Nephron progenitor cell (in vitro differentiated cells): ENCODE measurements at regions not wholly inside any gene's neighbourhood (a gene's known extent, or its start where the extent isn't known, plus 50 kb on each side); places are given as distances from the start of the nearest gene placed in this dataset.
"Not testable (repeated sequence)": the region's sequence is repeated elsewhere in the genome, so short reads cannot be mapped to it uniquely, and the experiment has no call there.

Experiments used
- DNase-seq: peaks from one replicate; pipeline ENCODE4 v3.0.0; 2021
- H3K27ac Mint-ChIP-seq: 2 replicates; pipeline ENCODE4 v1.8.0; 2021; ENCODE audit warnings: mild to moderate bottlenecking, moderate library complexity, mixed read lengths
- H3K27me3 Mint-ChIP-seq: 2 replicates; pipeline ENCODE4 v1.8.0; 2021; ENCODE audit warnings: mild to moderate bottlenecking, low read depth, mixed read lengths; ENCODE audit not compliant: poor library complexity
- H3K36me3 Mint-ChIP-seq: 2 replicates; pipeline ENCODE4 v1.8.0; 2021; ENCODE audit warnings: low read depth, mixed read lengths
- H3K4me1 Mint-ChIP-seq: 2 replicates; pipeline ENCODE4 v1.8.0; 2021; ENCODE audit warnings: mixed read lengths
- H3K4me3 Mint-ChIP-seq: 2 replicates; pipeline ENCODE4 v1.8.0; 2021; ENCODE audit warnings: mild to moderate bottlenecking, moderate library complexity, mixed read lengths
- H3K9me3 Mint-ChIP-seq: 2 replicates; pipeline ENCODE4 v1.8.0; 2021; ENCODE audit warnings: mild to moderate bottlenecking, moderate library complexity, mixed read lengths
- TF ChIP-seq, protein P1 (sequence below): fragments of 200-600 bp; sonication (generic); IDR thresholded peaks from 2 replicates; pipeline ENCODE4 v1.5.0; 2021; ENCODE audit warnings: antibody characterized with exemption

DNA sequence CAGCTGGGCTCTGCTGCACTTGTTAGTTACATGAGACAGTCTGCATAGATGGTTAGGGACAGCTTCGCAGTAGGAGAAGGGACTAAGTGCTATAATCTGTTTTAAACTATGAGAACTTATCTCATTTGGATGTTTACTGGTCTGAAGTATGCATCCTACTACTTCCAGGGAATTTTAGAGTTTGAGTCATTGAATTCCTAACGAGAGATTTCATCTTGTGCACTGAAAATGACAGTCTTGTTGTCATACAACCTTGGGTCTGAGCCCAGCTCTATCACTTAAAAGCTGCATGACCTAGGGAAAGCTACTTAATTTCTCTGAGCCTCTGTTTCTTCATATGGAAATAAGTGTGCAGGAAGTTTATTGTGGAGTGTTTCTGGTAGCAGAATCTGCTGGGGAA, 78.4 kb downstream of the TRIM43 start:
- H3K4me3 Mint-ChIP-seq, result no peak overlapping the region
- DNase-seq, result no peak
- no peak overlapping the region for H3K27ac Mint-ChIP-seq
- peaks cover 60% of the 10 kb centered on the region for H3K9me3 Mint-ChIP-seq
- H3K36me3 Mint-ChIP-seq, result no peaks in the 10 kb centered on the region
- H3K4me1 Mint-ChIP-seq, result peaks cover 24% of the 10 kb centered on the region
- peaks cover 6% of the 10 kb centered on the region for H3K27me3 Mint-ChIP-seq
- TF ChIP-seq, protein P1, sequence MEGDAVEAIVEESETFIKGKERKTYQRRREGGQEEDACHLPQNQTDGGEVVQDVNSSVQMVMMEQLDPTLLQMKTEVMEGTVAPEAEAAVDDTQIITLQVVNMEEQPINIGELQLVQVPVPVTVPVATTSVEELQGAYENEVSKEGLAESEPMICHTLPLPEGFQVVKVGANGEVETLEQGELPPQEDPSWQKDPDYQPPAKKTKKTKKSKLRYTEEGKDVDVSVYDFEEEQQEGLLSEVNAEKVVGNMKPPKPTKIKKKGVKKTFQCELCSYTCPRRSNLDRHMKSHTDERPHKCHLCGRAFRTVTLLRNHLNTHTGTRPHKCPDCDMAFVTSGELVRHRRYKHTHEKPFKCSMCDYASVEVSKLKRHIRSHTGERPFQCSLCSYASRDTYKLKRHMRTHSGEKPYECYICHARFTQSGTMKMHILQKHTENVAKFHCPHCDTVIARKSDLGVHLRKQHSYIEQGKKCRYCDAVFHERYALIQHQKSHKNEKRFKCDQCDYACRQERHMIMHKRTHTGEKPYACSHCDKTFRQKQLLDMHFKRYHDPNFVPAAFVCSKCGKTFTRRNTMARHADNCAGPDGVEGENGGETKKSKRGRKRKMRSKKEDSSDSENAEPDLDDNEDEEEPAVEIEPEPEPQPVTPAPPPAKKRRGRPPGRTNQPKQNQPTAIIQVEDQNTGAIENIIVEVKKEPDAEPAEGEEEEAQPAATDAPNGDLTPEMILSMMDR, result no peak

GRCh38 chr2:95670686-95671085, 78.9 kb downstream of the TRIM43 start:
- no peak overlapping the region for H3K27ac Mint-ChIP-seq
- H3K27me3 Mint-ChIP-seq, result peaks cover 6% of the 10 kb centered on the region
- no peak overlapping the region for H3K4me3 Mint-ChIP-seq
- no peaks in the 10 kb centered on the region for H3K36me3 Mint-ChIP-seq
- peaks cover 24% of the 10 kb centered on the region for H3K4me1 Mint-ChIP-seq
- TF ChIP-seq, protein P1, result no peak
- peaks cover 60% of the 10 kb centered on the region for H3K9me3 Mint-ChIP-seq
- no peak for DNase-seq

- H3K36me3 Mint-ChIP-seq, H3K27ac Mint-ChIP-seq, H3K27me3 Mint-ChIP-seq, H3K4me3 Mint-ChIP-seq, DNase-seq: not testable (repeated sequence)
- Mint-ChIP-seq H3K4me1 (peaks cover 24% of the 10 kb centered on the region), H3K9me3 (peaks cover 57% of the 10 kb centered on the region)
Measured at GRCh38 chr2:95671171-95671570, 79.4 kb downstream of the TRIM43 start.

GRCh38 chr2:95671992-95672391, 80.2 kb downstream of the TRIM43 start:
- peaks cover 53% of the 10 kb centered on the region for H3K9me3 Mint-ChIP-seq
- not testable (repeated sequence) for H3K27me3 Mint-ChIP-seq, H3K36me3 Mint-ChIP-seq, DNase-seq, H3K27ac Mint-ChIP-seq, H3K4me3 Mint-ChIP-seq
- H3K4me1 Mint-ChIP-seq, result peaks cover 24% of the 10 kb centered on the region

DNA sequence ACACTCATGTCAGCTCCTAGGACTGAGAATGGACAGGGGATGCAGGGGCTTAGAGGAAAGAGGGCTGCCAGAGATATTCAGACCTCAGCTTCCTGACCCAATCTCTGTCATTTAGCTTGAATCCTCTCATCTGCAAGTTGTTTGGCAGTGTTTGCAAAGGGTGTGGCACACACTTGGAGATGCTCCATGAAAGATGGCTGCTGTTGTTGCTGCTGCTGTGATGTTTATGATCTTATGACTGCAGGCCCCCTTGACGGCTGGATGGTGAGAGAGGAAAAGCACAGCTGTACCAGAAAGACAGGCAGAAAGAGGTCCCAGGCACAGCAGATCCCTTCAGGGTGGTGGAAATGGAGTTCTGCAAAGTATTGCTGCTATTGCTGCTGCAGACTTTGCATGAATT, 80.7 kb downstream of the TRIM43 start:
- H3K36me3 Mint-ChIP-seq, H3K4me3 Mint-ChIP-seq, H3K27ac Mint-ChIP-seq, H3K27me3 Mint-ChIP-seq, DNase-seq: not testable (repeated sequence)
- H3K4me1 Mint-ChIP-seq, result peaks cover 24% of the 10 kb centered on the region
- peaks cover 53% of the 10 kb centered on the region for H3K9me3 Mint-ChIP-seq

DNA sequence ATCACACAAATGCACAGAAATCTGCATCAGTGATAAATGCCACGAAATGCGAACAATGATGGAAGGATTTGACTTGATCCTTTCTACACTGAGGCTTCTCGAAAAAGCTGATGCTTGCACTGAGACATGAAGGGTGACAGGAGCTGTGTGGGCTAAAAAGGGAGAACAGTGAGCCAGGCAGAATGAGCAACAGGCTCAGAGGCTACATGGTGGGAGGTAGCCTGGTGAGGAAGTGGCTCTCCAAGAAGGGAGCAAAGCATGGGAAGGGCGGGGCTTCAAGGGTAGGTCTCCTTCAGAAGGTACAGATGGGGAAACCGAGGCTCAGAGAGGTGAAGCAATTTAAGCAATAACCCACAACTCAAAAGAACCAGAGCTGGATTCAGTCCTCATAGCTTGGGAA, 82.4 kb downstream of the TRIM43 start:
- peaks cover 52% of the 10 kb centered on the region for H3K9me3 Mint-ChIP-seq
- no peak for DNase-seq
- no peak overlapping the region for H3K27ac Mint-ChIP-seq
- peaks cover 3% of the 10 kb centered on the region for H3K27me3 Mint-ChIP-seq
- TF ChIP-seq, protein P1, result no peak
- H3K4me3 Mint-ChIP-seq, result no peak overlapping the region
- peaks cover 19% of the 10 kb centered on the region for H3K4me1 Mint-ChIP-seq
- no peaks in the 10 kb centered on the region for H3K36me3 Mint-ChIP-seq

DNA sequence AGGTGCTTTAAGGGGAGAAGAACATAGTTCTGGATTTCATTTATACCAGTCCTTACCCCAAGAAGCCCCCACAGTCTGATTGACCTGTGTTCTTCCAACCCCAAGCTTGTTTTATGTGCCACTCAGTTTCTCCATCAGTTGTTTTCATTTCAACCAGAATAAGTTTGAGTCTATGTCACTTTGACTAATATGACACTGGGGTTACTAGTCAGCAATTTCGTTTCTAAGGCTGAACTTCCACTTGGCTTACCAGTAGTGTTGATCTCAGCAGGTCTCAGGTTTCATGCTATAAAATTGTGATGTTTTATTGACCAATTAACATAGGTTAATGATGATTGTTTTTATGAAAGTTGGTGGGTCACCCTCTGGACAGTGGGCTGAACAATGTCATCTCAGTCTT, 84.8 kb downstream of the TRIM43 start:
- H3K4me1 Mint-ChIP-seq, DNase-seq, H3K36me3 Mint-ChIP-seq, H3K27ac Mint-ChIP-seq, H3K4me3 Mint-ChIP-seq, H3K27me3 Mint-ChIP-seq: not testable (repeated sequence)
- H3K9me3 Mint-ChIP-seq, result peaks cover 52% of the 10 kb centered on the region

- Mint-ChIP-seq H3K27me3 (peaks cover 3% of the 10 kb centered on the region), H3K4me1 (peaks cover 4% of the 10 kb centered on the region), H3K4me3 (no peak overlapping the region), H3K36me3 (no peaks in the 10 kb centered on the region), H3K27ac (no peak overlapping the region), H3K9me3 (peaks cover 58% of the 10 kb centered on the region)
- TF ChIP-seq, protein P1, result no peak
- DNase-seq, result no peak
Measured at GRCh38 chr2:95677346-95677745, 85.5 kb downstream of the TRIM43 start.

GRCh38 chr2:95677833-95678232, 86.0 kb downstream of the TRIM43 start:
- H3K4me1 Mint-ChIP-seq, DNase-seq, H3K27ac Mint-ChIP-seq, H3K4me3 Mint-ChIP-seq, H3K27me3 Mint-ChIP-seq, H3K36me3 Mint-ChIP-seq: not testable (repeated sequence)
- peaks cover 56% of the 10 kb centered on the region for H3K9me3 Mint-ChIP-seq

DNA sequence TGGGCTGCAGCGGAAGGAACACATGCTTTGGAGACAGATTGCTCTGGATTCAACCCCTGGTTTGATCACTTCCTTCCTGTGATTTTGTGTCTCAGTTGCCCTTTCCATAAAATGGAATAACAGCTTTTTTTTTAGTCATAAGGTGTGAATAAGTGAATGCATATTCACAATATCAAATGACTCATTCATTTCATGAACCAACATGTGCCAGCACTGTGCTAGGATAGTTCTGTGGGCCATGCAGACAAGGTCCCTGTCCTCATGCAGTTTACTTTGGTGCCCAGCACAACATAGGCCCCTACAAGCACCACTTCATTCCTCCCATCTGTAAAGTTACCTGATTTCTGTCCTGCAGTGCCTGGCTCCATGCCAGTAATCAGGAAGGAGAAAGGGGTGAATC, 89.4 kb downstream of the TRIM43 start:
- not testable (repeated sequence) for H3K27me3 Mint-ChIP-seq, DNase-seq, H3K27ac Mint-ChIP-seq, H3K36me3 Mint-ChIP-seq, H3K4me3 Mint-ChIP-seq
- Mint-ChIP-seq H3K9me3 (peaks cover 66% of the 10 kb centered on the region), H3K4me1 (peaks cover 17% of the 10 kb centered on the region)

DNA sequence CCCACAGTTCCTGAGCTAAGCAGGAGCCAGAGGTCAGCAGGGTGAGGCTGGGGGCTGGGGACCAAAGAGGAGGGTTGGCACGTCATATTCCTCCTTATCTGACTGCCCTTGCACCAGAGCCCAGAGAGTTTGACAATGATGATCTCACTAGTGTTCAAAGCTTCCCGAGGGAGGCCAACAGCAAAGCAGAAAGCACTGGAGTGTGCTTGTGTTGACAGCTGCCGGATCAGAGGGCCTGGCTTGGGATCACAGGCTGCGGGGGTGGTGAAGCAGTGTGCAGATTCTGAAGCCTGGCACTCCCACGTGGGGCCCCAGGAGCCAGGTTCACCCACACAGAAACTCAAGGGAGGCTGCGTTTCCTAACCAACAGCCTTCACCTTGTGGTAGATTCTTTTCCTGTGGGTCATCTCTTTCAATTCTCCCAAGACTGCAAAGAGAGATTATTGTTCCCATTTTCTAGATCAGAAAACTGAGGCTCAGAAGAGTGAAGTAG, 89.8 kb downstream of the TRIM43 start:
- not testable (repeated sequence) for H3K4me3 Mint-ChIP-seq, H3K27me3 Mint-ChIP-seq

More for the DNA sequence above, 89.8 kb downstream of the TRIM43 start:
- H3K4me1 Mint-ChIP-seq, result peaks cover 17% of the 10 kb centered on the region
- H3K36me3 Mint-ChIP-seq, DNase-seq, H3K27ac Mint-ChIP-seq: not testable (repeated sequence)
- peaks cover 67% of the 10 kb centered on the region for H3K9me3 Mint-ChIP-seq
